Lower leg skin (tissue), 3 donors: ENCODE measurements at regions not wholly inside any gene's neighbourhood (a gene's known extent, or its start where the extent isn't known, plus 50 kb on each side); places are given as distances from the start of the nearest gene placed in this dataset.

Experiments used
- POLR2A ChIP-seq, 2 donors: fragments of 450-650 bp; IDR thresholded peaks; one replicate each; pipeline ENCODE4 v1.6.1; 2016 to 2017; ENCODE audit warnings: antibody characterized with exemption in 2 of 2, mild to moderate bottlenecking in 1 of 2, moderate library complexity in 1 of 2
- TF ChIP-seq, protein P1 (sequence below), 3 donors: fragments of 450-650 bp; IDR thresholded peaks; one replicate each; pipeline ENCODE4 v1.5.1; 2016; ENCODE audit warnings: antibody characterized with exemption in 3 of 3, mild to moderate bottlenecking in 3 of 3, moderate library complexity in 2 of 3

GRCh38 chr12:29024117-29024516 lies 125.0 kb upstream of the FAR2 start:
- TF ChIP-seq, protein P1, sequence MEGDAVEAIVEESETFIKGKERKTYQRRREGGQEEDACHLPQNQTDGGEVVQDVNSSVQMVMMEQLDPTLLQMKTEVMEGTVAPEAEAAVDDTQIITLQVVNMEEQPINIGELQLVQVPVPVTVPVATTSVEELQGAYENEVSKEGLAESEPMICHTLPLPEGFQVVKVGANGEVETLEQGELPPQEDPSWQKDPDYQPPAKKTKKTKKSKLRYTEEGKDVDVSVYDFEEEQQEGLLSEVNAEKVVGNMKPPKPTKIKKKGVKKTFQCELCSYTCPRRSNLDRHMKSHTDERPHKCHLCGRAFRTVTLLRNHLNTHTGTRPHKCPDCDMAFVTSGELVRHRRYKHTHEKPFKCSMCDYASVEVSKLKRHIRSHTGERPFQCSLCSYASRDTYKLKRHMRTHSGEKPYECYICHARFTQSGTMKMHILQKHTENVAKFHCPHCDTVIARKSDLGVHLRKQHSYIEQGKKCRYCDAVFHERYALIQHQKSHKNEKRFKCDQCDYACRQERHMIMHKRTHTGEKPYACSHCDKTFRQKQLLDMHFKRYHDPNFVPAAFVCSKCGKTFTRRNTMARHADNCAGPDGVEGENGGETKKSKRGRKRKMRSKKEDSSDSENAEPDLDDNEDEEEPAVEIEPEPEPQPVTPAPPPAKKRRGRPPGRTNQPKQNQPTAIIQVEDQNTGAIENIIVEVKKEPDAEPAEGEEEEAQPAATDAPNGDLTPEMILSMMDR (IDR thresholded peaks at IDR 0.05), result no peak
- TF ChIP-seq POLR2A (IDR thresholded peaks at IDR 0.05), result no peak
